Mammary epithelial cell (primary cell): ENCODE measurements at regions not wholly inside any gene's neighbourhood (a gene's known extent, or its start where the extent isn't known, plus 50 kb on each side); places are given as distances from the start of the nearest gene placed in this dataset.

ENCODE experiments used
- EZH2 ChIP-seq: IDR thresholded peaks from 2 replicates; pipeline ENCODE4 v1.6.1; 2012; ENCODE audit warnings: low read length, inconsistent platforms, borderline replicate concordance
- TF ChIP-seq, protein P1 (sequence below), 2 donors: IDR thresholded peaks in 1 of 2; conservative IDR thresholded peaks in 1 of 2; 2 replicates each; pipeline ENCODE4 v1.5.1; 2011 to 2012; ENCODE audit warnings: inconsistent platforms in 2 of 2, low read length in 2 of 2, mild to moderate bottlenecking in 2 of 2, control low read depth in 1 of 2, low read depth in 1 of 2; ENCODE audit not compliant: insufficient read depth in 1 of 2; ENCODE audit errors: extremely low read depth in 1 of 2

DNA sequence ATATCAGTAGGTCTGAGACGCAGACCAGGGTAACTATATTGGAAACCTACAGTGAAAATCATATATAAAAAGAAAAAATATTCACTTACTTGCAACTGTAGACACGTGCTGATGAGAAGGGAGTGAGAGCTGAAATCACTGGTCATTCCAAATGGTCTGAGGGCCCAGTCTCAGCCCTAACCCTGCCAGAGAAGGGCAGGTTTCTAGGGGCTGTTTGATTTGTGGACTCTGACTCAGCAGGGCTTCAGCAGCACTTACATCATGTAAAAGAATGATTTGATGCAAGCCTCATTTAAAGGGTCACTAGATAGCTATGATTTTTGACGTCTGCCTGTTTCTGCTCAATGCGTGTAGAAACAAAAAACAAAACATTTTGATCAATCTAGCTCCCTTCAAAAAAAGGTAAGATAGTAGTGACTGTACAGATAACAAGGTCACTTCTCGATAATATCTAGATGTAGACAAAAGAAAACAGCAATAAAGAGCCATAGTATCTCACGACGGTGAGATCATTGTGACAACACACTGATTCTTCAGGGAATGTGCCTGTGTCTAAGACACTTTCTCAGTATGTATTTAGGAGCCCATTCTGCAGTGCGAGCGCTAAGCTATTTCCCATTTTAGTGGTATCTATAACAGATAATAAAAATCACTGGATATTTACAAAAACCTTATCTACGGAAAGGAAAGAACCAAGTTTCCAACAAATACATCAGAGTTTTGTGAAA, 307.2 kb downstream of the HIVEP2 start:
- TF ChIP-seq, protein P1, sequence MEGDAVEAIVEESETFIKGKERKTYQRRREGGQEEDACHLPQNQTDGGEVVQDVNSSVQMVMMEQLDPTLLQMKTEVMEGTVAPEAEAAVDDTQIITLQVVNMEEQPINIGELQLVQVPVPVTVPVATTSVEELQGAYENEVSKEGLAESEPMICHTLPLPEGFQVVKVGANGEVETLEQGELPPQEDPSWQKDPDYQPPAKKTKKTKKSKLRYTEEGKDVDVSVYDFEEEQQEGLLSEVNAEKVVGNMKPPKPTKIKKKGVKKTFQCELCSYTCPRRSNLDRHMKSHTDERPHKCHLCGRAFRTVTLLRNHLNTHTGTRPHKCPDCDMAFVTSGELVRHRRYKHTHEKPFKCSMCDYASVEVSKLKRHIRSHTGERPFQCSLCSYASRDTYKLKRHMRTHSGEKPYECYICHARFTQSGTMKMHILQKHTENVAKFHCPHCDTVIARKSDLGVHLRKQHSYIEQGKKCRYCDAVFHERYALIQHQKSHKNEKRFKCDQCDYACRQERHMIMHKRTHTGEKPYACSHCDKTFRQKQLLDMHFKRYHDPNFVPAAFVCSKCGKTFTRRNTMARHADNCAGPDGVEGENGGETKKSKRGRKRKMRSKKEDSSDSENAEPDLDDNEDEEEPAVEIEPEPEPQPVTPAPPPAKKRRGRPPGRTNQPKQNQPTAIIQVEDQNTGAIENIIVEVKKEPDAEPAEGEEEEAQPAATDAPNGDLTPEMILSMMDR (conservative IDR thresholded peaks at IDR 0.05 in 1 of 2, IDR thresholded peaks at IDR 0.05 in 1 of 2; ENCODE audit: extremely low read depth in 1 of 2, insufficient read depth in 1 of 2, low read depth in 1 of 2, low read length in 2 of 2), result no peak
- no peak for TF ChIP-seq EZH2
